Prostate gland (tissue), 2 donors: ENCODE measurements at regions not wholly inside any gene's neighbourhood (a gene's known extent, or its start where the extent isn't known, plus 50 kb on each side); places are given as distances from the start of the nearest gene placed in this dataset.

Experiments
- DNase-seq: peaks from one replicate; pipeline ENCODE4 v3.0.0-alpha.2; 2019; ENCODE audit warnings: low spot score
- H3K27ac ChIP-seq, 2 donors: fragments of 200-600 bp; sonication (generic); 2 replicates each; pipeline ENCODE4 v1.5.1; 2017 to 2019
- H3K27me3 ChIP-seq: fragments of 200-600 bp; sonication (generic); replicated peaks from 2 replicates; pipeline ENCODE4 v1.5.1; 2019; ENCODE audit not compliant: insufficient read depth
- H3K36me3 ChIP-seq, 2 donors: fragments of 200-600 bp; sonication (generic); 1 replicate in 1 of 2; 2 replicates in 1 of 2; pipeline versions ENCODE4 v1.5.1 to v1.8.1; 2017 to 2019
- H3K4me1 ChIP-seq: fragments of 200-600 bp; sonication (generic); replicated peaks from 2 replicates; pipeline ENCODE4 v1.5.1; 2019
- H3K4me3 ChIP-seq, 2 donors: fragments of 200-600 bp; sonication (generic); 2 replicates each; pipeline ENCODE4 v1.5.1; 2017 to 2019
- H3K9me3 ChIP-seq: fragments of 200-600 bp; sonication (generic); 2 replicates; pipeline ENCODE4 v1.5.1; 2017
- CTCF ChIP-seq, 4 experiments: fragments of 200-600 bp in 2 of 4; fragments of 450-650 bp in 2 of 4; sonication (generic) in 2 of 4; IDR thresholded peaks; 1 replicate in 3 of 4; 2 replicates in 1 of 4; pipeline ENCODE4 v1.5.1; 2016 to 2019; ENCODE audit warnings: antibody characterized with exemption in 4 of 4, mild to moderate bottlenecking in 2 of 4, moderate library complexity in 2 of 4
- POLR2A ChIP-seq: fragments of 450-650 bp; IDR thresholded peaks from one replicate; pipeline ENCODE4 v1.6.1; 2016; ENCODE audit warnings: antibody characterized with exemption, mild to moderate bottlenecking
- POLR2AphosphoS5 ChIP-seq: sonication (generic); formaldehyde crosslinking; IDR thresholded peaks from one replicate; pipeline ENCODE4 v1.6.1; 2017; ENCODE audit warnings: antibody characterized with exemption
- WGBS: methylation state at CpG from one replicate; pipeline ENCODE4 v1.1.5; 2018; 5-methylcytosine and 5-hydroxymethylcytosine counted together
- intact Hi-C: fragments of 100-400 bp; cut with DNase I; formaldehyde crosslinking; loops from one replicate; pipeline ENCODE4 v1.14.2; 2022

- no peak overlapping the region for H3K4me3 ChIP-seq
- no peaks in the 10 kb centered on the region for H3K9me3 ChIP-seq
- H3K27me3 ChIP-seq = no peaks in the 10 kb centered on the region
- no peaks in the 10 kb centered on the region for H3K36me3 ChIP-seq
- no peak overlapping the region for H3K27ac ChIP-seq
- intact Hi-C loops = no loop called here
- WGBS = 97% methylated on average over 5 of the region's 5 CpGs
- no peaks in the 10 kb centered on the region for H3K4me1 ChIP-seq
- no peak for DNase-seq
- TF ChIP-seq POLR2A (no peak), POLR2AphosphoS5 (no peak), CTCF (IDR thresholded peaks at IDR 0.05) (no peak)
Observed at GRCh38 chr5:92729088-92729487, 851.9 kb downstream of the NR2F1-AS1 start.

GRCh38 chr5:92715946-92716520, 865.0 kb downstream of the NR2F1-AS1 start:
- 32% methylated on average over 5 of the region's 5 CpGs for WGBS

GRCh38 chr5:92713826-92714225, 867.2 kb downstream of the NR2F1-AS1 start:
- DNase-seq = no peak
- TF ChIP-seq POLR2AphosphoS5 (no peak), CTCF (IDR thresholded peaks at IDR 0.05) (no peak), POLR2A (no peak)
- Histone ChIP-seq H3K27ac (no peak overlapping the region), H3K36me3 (no peaks in the 10 kb centered on the region), H3K4me3 (no peak overlapping the region), H3K9me3 (no peaks in the 10 kb centered on the region), H3K4me1 (no peaks in the 10 kb centered on the region), H3K27me3 (no peaks in the 10 kb centered on the region)
- WGBS = 81% methylated on average over 1 of the region's 1 CpG
- intact Hi-C loops = no loop called here

More at GRCh38 chr5:92715946-92716520, 865.0 kb downstream of the NR2F1-AS1 start:
- TF ChIP-seq POLR2A (no peak), CTCF (IDR thresholded peaks at IDR 0.05) (no peak), POLR2AphosphoS5 (no peak)
- H3K27me3 ChIP-seq = no peaks in the 10 kb centered on the region
- no peaks in the 10 kb centered on the region for H3K36me3 ChIP-seq
- intact Hi-C loops = no loop called here
- no peaks in the 10 kb centered on the region for H3K4me1 ChIP-seq
- DNase-seq = no peak
- H3K9me3 ChIP-seq = no peaks in the 10 kb centered on the region
- no peak overlapping the region for H3K27ac ChIP-seq
- no peak overlapping the region for H3K4me3 ChIP-seq

GRCh38 chr5:92713335-92713743, 867.7 kb downstream of the NR2F1-AS1 start:
- H3K4me3 ChIP-seq = no peak overlapping the region
- no peaks in the 10 kb centered on the region for H3K4me1 ChIP-seq
- no peak for DNase-seq
- TF ChIP-seq CTCF (IDR thresholded peaks at IDR 0.05) (no peak), POLR2A (no peak), POLR2AphosphoS5 (no peak)
- no peaks in the 10 kb centered on the region for H3K27me3 ChIP-seq
- WGBS = 80% methylated on average over 8 of the region's 8 CpGs
- intact Hi-C loops = no loop called here
- H3K27ac ChIP-seq = no peak overlapping the region
- no peaks in the 10 kb centered on the region for H3K9me3 ChIP-seq
- no peaks in the 10 kb centered on the region for H3K36me3 ChIP-seq

- no peaks in the 10 kb centered on the region for H3K36me3 ChIP-seq
- TF ChIP-seq CTCF (IDR thresholded peaks at IDR 0.05) = no peak
- no peak for TF ChIP-seq POLR2A
- no peak for TF ChIP-seq POLR2AphosphoS5
- WGBS = 89% methylated on average over 4 of the region's 4 CpGs
- H3K27ac ChIP-seq = no peak overlapping the region
- no peaks in the 10 kb centered on the region for H3K4me1 ChIP-seq
- intact Hi-C loops = no loop called here
- no peaks in the 10 kb centered on the region for H3K27me3 ChIP-seq
- no peak for DNase-seq
- H3K4me3 ChIP-seq = no peak overlapping the region
- no peaks in the 10 kb centered on the region for H3K9me3 ChIP-seq
Observed at GRCh38 chr5:92711956-92712355, 869.1 kb downstream of the NR2F1-AS1 start.
